ENCODE measurements at regions not wholly inside any gene's neighbourhood (a gene's known extent, or its start where the extent isn't known, plus 50 kb on each side); places are given as distances from the start of the nearest gene placed in this dataset.

DNA sequence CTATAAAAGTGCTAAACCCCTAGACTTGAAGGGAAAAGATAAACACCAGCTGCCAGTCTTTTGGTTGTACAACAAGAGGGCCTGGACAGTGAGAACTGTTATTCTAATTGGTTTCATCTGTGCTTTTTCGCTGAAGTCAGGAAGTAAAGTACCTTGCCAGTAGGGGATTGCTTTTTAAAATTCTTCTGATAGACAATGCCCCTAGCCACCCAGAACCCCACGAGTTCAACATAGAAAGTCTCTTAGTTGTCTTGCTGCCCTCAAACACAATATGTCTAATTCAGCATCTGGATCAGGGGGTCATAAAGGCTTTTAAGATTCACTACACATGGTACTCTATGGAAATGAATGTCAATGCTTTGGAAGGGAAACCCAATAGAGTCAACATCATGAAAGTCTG lies 289.2 kb downstream of the TBX15 start:
- TF ChIP-seq, protein P1, sequence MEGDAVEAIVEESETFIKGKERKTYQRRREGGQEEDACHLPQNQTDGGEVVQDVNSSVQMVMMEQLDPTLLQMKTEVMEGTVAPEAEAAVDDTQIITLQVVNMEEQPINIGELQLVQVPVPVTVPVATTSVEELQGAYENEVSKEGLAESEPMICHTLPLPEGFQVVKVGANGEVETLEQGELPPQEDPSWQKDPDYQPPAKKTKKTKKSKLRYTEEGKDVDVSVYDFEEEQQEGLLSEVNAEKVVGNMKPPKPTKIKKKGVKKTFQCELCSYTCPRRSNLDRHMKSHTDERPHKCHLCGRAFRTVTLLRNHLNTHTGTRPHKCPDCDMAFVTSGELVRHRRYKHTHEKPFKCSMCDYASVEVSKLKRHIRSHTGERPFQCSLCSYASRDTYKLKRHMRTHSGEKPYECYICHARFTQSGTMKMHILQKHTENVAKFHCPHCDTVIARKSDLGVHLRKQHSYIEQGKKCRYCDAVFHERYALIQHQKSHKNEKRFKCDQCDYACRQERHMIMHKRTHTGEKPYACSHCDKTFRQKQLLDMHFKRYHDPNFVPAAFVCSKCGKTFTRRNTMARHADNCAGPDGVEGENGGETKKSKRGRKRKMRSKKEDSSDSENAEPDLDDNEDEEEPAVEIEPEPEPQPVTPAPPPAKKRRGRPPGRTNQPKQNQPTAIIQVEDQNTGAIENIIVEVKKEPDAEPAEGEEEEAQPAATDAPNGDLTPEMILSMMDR (conservative IDR thresholded peaks at IDR 0.05; ENCODE audit: control insufficient read depth, insufficient read depth, low read depth, low read length) = no peak
- H3K4me3 ChIP-seq (ENCODE audit: control insufficient read depth, low read depth, low read length) = no peak overlapping the region
- no peak for DNase-seq (ENCODE audit: low read depth)

DNA sequence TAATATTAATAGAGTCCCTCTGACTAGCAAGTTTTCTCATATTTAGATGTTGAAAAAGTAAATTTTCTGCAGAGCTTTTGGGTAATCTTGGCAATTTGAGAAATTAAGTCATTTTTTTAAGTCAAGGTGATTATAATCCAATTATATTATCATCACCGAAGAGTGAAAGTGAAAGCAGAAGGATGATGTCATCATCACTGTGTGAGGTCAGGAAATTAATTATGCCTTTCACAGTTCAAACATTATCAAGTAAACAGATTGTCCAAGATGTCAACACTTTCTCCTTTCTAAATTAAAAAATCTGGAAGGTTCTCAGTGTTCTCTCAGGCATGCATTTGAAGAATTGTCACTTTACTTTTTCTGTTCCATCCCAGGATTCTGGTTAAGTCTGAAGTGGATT lies 296.0 kb downstream of the TBX15 start:
- peak; percentile 1 for DNase-seq (ENCODE audit: low read depth)
- H3K4me3 ChIP-seq (ENCODE audit: control insufficient read depth, low read depth, low read length) = no peak overlapping the region
- TF ChIP-seq, protein P1 (conservative IDR thresholded peaks at IDR 0.05; ENCODE audit: control insufficient read depth, insufficient read depth, low read depth, low read length) = no peak

DNA sequence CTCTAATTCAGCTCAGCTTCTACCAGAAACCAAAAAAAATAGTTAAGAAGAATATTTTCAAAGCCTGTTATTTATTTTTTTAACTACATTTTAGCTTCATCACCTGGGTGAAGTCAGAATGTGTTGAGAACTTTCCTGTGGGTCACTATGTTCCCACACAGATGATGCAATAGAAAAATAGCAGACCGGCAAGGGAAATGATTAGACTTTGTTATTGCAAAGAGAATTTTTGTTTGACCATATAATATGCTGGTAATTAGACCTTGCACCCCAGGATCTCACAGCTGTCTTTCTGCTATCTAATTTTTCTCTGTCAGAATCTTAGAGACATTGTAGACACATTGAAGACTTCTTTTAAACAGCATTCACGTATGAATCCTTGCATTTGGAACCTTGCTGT lies 299.3 kb downstream of the TBX15 start:
- TF ChIP-seq, protein P1 (conservative IDR thresholded peaks at IDR 0.05; ENCODE audit: control insufficient read depth, insufficient read depth, low read depth, low read length) = no peak
- no peak overlapping the region for H3K4me3 ChIP-seq (ENCODE audit: control insufficient read depth, low read depth, low read length)
- peak; percentile 14 for DNase-seq (ENCODE audit: low read depth)

DNA sequence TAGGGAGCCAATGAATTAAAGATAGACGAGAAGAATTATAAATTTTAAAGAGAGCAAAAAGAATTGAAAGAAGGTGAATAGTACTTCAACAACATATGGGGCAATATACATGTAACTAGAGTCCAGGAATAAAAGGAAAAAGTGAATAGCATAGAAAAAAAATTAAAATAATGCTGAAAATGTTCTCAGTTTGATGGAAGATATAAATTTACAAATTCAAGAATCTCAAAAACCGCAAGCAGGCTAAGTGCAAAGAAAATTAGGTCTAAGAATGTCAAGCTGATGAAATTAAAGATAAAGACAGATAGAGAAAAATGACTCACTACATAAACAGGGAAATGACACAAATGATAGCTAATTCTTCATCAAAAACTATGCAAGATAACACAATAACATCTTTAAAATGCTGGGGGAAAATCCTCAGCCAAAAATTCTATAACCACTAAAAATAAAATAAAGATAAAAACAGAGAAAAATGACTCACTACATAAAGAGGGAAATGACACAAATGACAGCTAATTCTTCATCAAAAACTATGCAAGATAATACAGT lies 326.3 kb downstream of the TBX15 start:
- TF ChIP-seq, protein P1 (conservative IDR thresholded peaks at IDR 0.05; ENCODE audit: control insufficient read depth, insufficient read depth, low read depth, low read length) = no peak
- H3K4me3 ChIP-seq (ENCODE audit: control insufficient read depth, low read depth, low read length) = no peak overlapping the region
- DNase-seq (ENCODE audit: low read depth) = no peak

DNA sequence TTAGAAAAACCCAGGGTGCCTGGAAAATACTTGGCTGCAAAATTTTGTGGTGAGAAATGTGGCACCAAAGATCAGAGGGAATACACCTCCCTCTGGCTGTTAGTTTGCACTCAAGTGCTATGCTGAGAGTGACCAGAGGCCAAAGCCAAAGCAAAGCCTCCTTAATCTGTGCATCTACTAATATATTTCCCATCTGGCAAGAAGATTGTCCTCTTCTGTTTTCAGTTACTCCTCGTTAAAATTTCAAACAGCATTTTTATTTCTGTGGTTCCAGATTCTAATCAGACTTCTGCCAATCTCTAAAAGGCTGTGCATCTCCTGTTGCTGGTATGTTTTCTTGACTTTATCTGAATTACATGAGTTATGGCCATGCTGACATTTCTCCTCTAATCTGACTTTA lies 327.4 kb downstream of the TBX15 start:
- DNase-seq (ENCODE audit: low read depth) = no peak
- TF ChIP-seq, protein P1 (conservative IDR thresholded peaks at IDR 0.05; ENCODE audit: control insufficient read depth, insufficient read depth, low read depth, low read length) = no peak
- no peak overlapping the region for H3K4me3 ChIP-seq (ENCODE audit: control insufficient read depth, low read depth, low read length)

DNA sequence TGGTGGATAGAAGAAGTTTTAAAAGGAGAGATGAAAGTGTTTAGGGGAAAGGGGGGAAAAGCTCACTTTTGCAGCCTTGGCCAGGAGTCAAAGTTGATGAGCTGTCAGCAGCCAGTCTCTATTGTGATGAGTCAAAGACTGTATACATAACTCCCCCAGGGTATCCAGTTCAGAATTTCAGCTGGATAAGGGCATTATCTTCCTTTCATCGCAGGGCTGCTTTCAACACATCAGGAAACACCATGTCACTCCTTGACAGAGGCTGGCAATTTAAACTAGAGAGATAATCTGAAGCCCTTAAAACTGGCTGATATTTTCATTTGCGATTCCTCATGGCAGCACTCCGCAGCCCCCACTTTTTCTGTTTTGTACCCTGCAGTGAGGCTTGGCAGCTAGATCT lies 328.5 kb downstream of the TBX15 start:
- DNase-seq (ENCODE audit: low read depth) = peak; percentile 8
- TF ChIP-seq, protein P1 (conservative IDR thresholded peaks at IDR 0.05; ENCODE audit: control insufficient read depth, insufficient read depth, low read depth, low read length) = no peak
- H3K4me3 ChIP-seq (ENCODE audit: control insufficient read depth, low read depth, low read length) = no peak overlapping the region
